ENCODE measurements at regions not wholly inside any gene's neighbourhood (a gene's known extent, or its start where the extent isn't known, plus 50 kb on each side); places are given as distances from the start of the nearest gene placed in this dataset.

GRCh38 chr2:139778732-139779131 is 998.5 kb upstream of the NXPH2 start:
- TF ChIP-seq, protein P1, sequence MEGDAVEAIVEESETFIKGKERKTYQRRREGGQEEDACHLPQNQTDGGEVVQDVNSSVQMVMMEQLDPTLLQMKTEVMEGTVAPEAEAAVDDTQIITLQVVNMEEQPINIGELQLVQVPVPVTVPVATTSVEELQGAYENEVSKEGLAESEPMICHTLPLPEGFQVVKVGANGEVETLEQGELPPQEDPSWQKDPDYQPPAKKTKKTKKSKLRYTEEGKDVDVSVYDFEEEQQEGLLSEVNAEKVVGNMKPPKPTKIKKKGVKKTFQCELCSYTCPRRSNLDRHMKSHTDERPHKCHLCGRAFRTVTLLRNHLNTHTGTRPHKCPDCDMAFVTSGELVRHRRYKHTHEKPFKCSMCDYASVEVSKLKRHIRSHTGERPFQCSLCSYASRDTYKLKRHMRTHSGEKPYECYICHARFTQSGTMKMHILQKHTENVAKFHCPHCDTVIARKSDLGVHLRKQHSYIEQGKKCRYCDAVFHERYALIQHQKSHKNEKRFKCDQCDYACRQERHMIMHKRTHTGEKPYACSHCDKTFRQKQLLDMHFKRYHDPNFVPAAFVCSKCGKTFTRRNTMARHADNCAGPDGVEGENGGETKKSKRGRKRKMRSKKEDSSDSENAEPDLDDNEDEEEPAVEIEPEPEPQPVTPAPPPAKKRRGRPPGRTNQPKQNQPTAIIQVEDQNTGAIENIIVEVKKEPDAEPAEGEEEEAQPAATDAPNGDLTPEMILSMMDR (conservative IDR thresholded peaks at IDR 0.05; ENCODE audit: low read length): no peak
- TF ChIP-seq EZH2phosphoT487 (IDR thresholded peaks at IDR 0.05; ENCODE audit: borderline replicate concordance): no peak
